OCI-LY3 (cell line): ENCODE measurements at regions not wholly inside any gene's neighbourhood (a gene's known extent, or its start where the extent isn't known, plus 50 kb on each side); places are given as distances from the start of the nearest gene placed in this dataset.
A peak's percentile ranks its signal among the peaks of the same experiment; 100 is the strongest.
"Not testable (repeated sequence)": the region's sequence is repeated elsewhere in the genome, so short reads cannot be mapped to it uniquely, and the experiment has no call there.

Experiments used
- H2AFZ ChIP-seq: fragments of 200-600, 300-600 bp; shearing (Covaris generic); 2 replicates; pipeline ENCODE4 v1.6.0; 2014; ENCODE audit warnings: antibody characterized with exemption, low read depth, low read length
- H3K27ac ChIP-seq: fragments of 200-600, 300-600 bp; sonication (generic); 2 replicates; pipeline ENCODE4 v1.5.1; 2014; ENCODE audit warnings: mild to moderate bottlenecking, low read length, moderate library complexity, mixed read lengths
- H3K27me3 ChIP-seq: fragments of 200-600, 300-600 bp; sonication (generic); 2 replicates; pipeline ENCODE4 v1.6.1; 2014; ENCODE audit warnings: low read depth, low read length, mixed read lengths
- H3K36me3 ChIP-seq: fragments of 200-600, 300-600 bp; sonication (generic); replicated peaks from 2 replicates; pipeline ENCODE3; 2014; ENCODE audit warnings: low read depth, low read length, mixed read lengths
- H3K4me1 ChIP-seq: fragments of 300-600, 200-600 bp; sonication (generic); 2 replicates; pipeline ENCODE4 v1.6.1; 2014; ENCODE audit warnings: low read length, mixed read lengths
- H3K4me2 ChIP-seq: fragments of 200-600, 300-600 bp; sonication (generic); 2 replicates; pipeline ENCODE4 v1.6.1; 2014; ENCODE audit warnings: low read length, mixed read lengths
- H3K4me3 ChIP-seq: fragments of 300-600, 200-600 bp; sonication (generic); 2 replicates; pipeline ENCODE4 v1.5.1; 2014; ENCODE audit warnings: antibody characterized with exemption, mild to moderate bottlenecking, low read length, moderate library complexity
- H3K79me2 ChIP-seq: fragments of 300-600, 200-600 bp; shearing (Covaris generic); 2 replicates; pipeline ENCODE4 v1.6.1; 2014; ENCODE audit warnings: mild to moderate bottlenecking, low read length, mixed read lengths
- H3K9ac ChIP-seq: fragments of 300-600, 200-600 bp; shearing (Covaris generic); 2 replicates; pipeline ENCODE4 v1.6.0; 2014; ENCODE audit warnings: mild to moderate bottlenecking, low read length, moderate library complexity
- H3K9me3 ChIP-seq: fragments of 200-600, 300-600 bp; shearing (Covaris generic); 2 replicates; pipeline ENCODE4 v1.6.1; 2014; ENCODE audit warnings: low read length, mixed read lengths; ENCODE audit not compliant: insufficient read depth
- H4K20me1 ChIP-seq: fragments of 200-600, 300-600 bp; sonication (generic); 2 replicates; pipeline ENCODE4 v1.6.1; 2016; ENCODE audit warnings: low read length, mixed read lengths; ENCODE audit not compliant: insufficient read depth
- CTCF ChIP-seq: fragments of 200-600, 300-600 bp; sonication (generic); IDR thresholded peaks from 2 replicates; pipeline ENCODE4 v1.5.1; 2014; ENCODE audit warnings: antibody characterized with exemption, low read length, low read depth
- EZH2phosphoT487 ChIP-seq: fragments of 200-600 bp; shearing (Covaris generic); IDR thresholded peaks from 2 replicates; pipeline ENCODE4 v1.6.1; 2018; ENCODE audit warnings: antibody characterized with exemption, mixed run types, low read depth

GRCh38 chr12:63495974-63496373, 172.3 kb downstream of the DPY19L2 start:
- no peaks in the 10 kb centered on the region for H3K4me1 ChIP-seq
- no peak overlapping the region for H3K4me3 ChIP-seq
- no peak for TF ChIP-seq EZH2phosphoT487
- no peaks in the 10 kb centered on the region for H4K20me1 ChIP-seq
- H3K9ac ChIP-seq, result no peak overlapping the region
- no peaks in the 10 kb centered on the region for H3K9me3 ChIP-seq
- H3K4me2 ChIP-seq, result no peak overlapping the region
- no peaks in the 10 kb centered on the region for H3K36me3 ChIP-seq
- no peaks in the 10 kb centered on the region for H3K79me2 ChIP-seq
- no peaks in the 10 kb centered on the region for H3K27me3 ChIP-seq
- no peak overlapping the region for H2AFZ ChIP-seq
- no peak overlapping the region for H3K27ac ChIP-seq

GRCh38 chr12:63493357-63493756, 174.9 kb downstream of the DPY19L2 start:
- not testable (repeated sequence) for H3K79me2 ChIP-seq, H3K9me3 ChIP-seq, H3K27me3 ChIP-seq, H3K4me3 ChIP-seq, H3K36me3 ChIP-seq, H2AFZ ChIP-seq, H3K4me1 ChIP-seq, H3K9ac ChIP-seq, H4K20me1 ChIP-seq, H3K4me2 ChIP-seq, H3K27ac ChIP-seq

- peak overlapping the region; percentile 39 for H3K4me2 ChIP-seq
- H3K9ac ChIP-seq, result no peak overlapping the region
- no peaks in the 10 kb centered on the region for H3K36me3 ChIP-seq
- H4K20me1 ChIP-seq, result no peaks in the 10 kb centered on the region
- H3K27me3 ChIP-seq, result no peaks in the 10 kb centered on the region
- no peak overlapping the region for H3K27ac ChIP-seq
- H3K4me1 ChIP-seq, result peaks cover 5% of the 10 kb centered on the region
- H3K9me3 ChIP-seq, result no peaks in the 10 kb centered on the region
- H3K4me3 ChIP-seq, result no peak overlapping the region
- H2AFZ ChIP-seq, result no peak overlapping the region
- TF ChIP-seq CTCF (no peak), EZH2phosphoT487 (no peak)
- no peaks in the 10 kb centered on the region for H3K79me2 ChIP-seq
These were observed 188.1 kb downstream of the DPY19L2 start for GRCh38 chr12:63480186-63480585.

- Histone ChIP-seq H3K27me3 (no peaks in the 10 kb centered on the region), H3K9ac (no peak overlapping the region), H3K36me3 (no peaks in the 10 kb centered on the region), H3K4me2 (no peak overlapping the region), H3K4me1 (no peaks in the 10 kb centered on the region), H3K79me2 (no peaks in the 10 kb centered on the region), H3K9me3 (no peaks in the 10 kb centered on the region), H4K20me1 (no peaks in the 10 kb centered on the region), H2AFZ (no peak overlapping the region), H3K4me3 (no peak overlapping the region), H3K27ac (no peak overlapping the region)
- TF ChIP-seq EZH2phosphoT487, result no peak
- no peak for TF ChIP-seq CTCF
These were observed 198.1 kb downstream of the DPY19L2 start for GRCh38 chr12:63470161-63470560.

GRCh38 chr12:63467951-63468350, 200.3 kb downstream of the DPY19L2 start:
- H4K20me1 ChIP-seq, result no peaks in the 10 kb centered on the region
- no peak overlapping the region for H2AFZ ChIP-seq

More at GRCh38 chr12:63467951-63468350, 200.3 kb downstream of the DPY19L2 start:
- TF ChIP-seq EZH2phosphoT487 (no peak), CTCF (no peak)
- Histone ChIP-seq H3K4me1 (no peaks in the 10 kb centered on the region), H3K36me3 (no peaks in the 10 kb centered on the region), H3K27ac (no peak overlapping the region), H3K9me3 (no peaks in the 10 kb centered on the region), H3K79me2 (no peaks in the 10 kb centered on the region), H3K27me3 (no peaks in the 10 kb centered on the region), H3K4me2 (no peak overlapping the region), H3K9ac (no peak overlapping the region), H3K4me3 (no peak overlapping the region)
